M059J (cell line): ENCODE measurements at regions not wholly inside any gene's neighbourhood (a gene's known extent, or its start where the extent isn't known, plus 50 kb on each side); places are given as distances from the start of the nearest gene placed in this dataset.
A peak's percentile ranks its signal among the peaks of the same experiment; 100 is the strongest.
"Not testable (repeated sequence)": the region's sequence is repeated elsewhere in the genome, so short reads cannot be mapped to it uniquely, and the experiment has no call there.

Experiments used
- DNase-seq: peaks from one replicate; pipeline ENCODE4 v3.0.0-alpha.2; 2012; ENCODE audit warnings: low read depth

DNA sequence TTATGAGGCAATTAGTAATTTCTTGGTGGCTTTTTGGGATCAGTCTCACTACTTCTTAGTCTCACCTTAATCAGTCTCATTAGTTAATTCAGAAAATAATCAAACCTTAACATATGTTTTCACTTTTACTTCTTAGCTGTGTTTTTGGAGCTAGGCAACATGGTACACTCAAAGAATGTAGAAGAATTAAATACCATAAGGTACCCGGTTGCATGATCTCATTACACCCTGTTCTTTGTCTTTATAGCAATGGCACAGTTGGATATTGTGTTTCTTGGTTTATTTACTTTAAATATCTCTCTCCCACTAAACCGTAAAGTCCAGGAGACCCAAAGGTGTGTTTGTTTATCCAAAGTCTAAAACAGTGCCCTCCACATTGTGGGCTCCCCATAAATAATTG is 132.3 kb downstream of the TNFSF18 start:
- DNase-seq, result no peak

DNA sequence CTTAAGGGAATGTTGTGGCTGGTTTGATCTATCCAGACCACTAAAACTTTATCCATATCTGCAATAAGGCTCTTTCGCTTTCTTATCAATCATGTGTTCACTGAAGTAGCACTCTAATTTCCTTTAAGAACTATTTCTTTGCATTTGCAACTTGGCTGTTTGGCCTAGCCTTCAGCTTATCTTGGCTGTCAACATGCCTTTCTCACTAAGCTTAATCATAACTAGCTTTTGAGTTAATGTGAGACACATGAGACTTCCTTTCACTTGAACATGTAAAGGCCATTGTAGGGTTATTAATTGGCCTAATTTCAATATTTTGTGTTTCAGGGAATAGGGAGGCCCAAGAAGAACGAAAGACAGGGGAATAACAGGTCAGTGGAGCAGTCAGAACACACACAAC is 124.7 kb downstream of the TNFSF18 start:
- no peak for DNase-seq

DNA sequence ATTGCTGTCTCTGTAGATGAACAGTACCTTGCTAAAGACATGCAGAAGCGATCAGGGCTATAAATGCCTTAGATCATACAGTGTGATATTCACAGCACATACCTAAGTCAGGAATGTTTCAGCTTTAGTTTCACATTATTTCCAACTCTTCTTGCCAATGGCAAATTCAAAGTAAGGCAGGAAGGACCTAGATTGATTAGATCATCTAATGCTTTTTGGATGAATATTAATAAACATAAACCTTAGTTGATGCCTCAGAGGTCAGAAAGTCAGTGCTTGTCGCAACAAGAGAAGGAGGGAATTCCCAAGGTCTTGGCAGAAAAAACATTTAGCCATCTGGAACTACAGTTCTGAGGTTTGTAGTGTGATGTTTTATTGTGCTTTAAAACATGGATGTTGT is 122.3 kb downstream of the TNFSF18 start:
- DNase-seq, result peak; percentile 73

DNA sequence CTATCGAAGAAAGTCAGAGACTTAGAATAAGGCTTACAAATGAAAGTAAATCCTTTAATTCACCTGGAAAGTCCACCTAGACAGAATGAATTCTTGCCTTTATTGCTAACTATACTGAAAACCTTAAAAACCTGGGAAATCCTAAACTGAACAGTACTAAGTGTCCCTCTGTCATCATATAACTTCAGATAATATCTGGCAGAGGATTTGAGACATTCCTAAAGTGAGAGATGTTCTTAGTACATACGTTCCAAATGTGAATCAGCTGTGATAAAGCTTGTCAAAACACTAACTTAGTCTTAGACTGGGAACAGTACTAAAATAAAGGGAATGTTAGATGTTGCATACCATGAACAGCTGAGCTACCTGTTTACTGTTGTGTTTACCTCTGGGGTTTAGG is 121.7 kb downstream of the TNFSF18 start:
- DNase-seq, result no peak

DNA sequence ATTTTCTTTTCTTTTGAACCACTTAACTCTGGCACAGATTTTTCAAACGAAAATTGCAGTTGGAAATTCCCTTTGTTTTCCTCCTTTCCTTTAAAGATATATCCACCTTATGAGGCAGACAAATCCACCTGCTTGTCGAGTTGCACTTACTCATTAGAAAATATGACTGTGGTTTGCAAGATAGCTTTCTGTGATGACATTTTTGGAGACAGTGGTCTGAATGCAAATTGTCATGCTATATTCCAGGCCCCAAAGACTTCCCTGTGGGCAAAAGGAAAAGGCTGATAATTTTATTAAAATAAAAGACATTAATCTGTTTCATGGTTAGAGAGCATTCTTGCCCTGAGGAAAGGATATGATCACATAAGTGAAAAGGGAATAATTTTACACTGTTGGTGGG is 120.6 kb downstream of the TNFSF18 start:
- peak; percentile 57 for DNase-seq

DNA sequence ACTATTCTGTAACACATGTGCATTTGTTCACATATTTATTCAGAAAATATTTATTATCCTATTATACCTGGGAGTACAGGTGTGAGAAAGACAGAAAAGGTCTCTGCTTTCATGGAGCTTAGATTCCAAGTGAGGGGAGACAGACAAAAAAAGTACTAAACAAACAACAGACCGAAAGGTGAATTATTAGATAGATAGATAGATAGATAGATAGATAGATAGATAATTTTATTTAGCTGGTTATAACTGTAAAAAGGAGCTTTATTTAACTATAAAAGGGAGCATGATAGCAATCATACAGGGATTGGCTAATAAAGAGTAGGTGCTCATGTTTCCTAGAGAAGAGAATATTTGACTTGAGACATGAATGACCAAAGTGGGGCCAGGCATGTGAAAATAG is 119.4 kb downstream of the TNFSF18 start:
- no peak for DNase-seq

DNA sequence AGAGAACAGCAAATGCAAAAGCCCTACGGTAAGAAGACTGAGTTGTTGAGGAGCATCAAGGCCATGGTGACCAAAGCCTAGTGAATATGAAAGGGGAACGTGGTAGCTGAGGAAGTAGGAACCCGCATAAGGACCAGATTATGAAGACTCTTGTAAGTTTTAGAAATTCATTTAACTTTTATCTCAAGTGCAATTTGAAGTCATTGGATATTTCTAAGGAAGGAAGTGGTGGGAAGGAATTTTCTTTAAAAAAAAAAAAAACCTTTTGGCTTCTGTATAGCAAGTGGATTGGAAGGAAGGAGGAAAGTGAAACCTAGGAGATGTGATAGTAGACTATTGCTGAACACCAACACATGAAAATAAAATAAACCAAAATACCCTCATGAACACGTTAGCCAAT is 119.0 kb downstream of the TNFSF18 start:
- DNase-seq, result peak; percentile 53

DNA sequence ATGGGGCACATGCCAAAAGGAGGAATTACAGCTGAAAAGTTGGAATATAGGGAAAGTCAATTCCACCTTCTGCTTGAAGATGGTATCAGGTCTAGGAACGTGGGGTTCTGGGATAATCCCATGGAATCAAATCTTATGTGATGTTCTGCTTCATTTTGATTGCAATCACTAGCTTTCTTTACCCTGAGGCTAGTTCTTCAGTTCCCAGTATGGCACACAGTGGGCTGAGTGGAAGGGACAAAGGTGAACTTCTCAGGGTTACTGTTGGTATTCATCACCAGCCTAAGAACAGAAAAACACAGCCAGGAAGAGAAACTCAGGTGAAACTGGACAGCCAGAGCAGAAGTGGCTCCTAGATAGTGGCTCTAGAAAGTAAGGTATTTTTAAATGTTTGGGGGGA is 117.8 kb downstream of the TNFSF18 start:
- peak; percentile 82 for DNase-seq

DNA sequence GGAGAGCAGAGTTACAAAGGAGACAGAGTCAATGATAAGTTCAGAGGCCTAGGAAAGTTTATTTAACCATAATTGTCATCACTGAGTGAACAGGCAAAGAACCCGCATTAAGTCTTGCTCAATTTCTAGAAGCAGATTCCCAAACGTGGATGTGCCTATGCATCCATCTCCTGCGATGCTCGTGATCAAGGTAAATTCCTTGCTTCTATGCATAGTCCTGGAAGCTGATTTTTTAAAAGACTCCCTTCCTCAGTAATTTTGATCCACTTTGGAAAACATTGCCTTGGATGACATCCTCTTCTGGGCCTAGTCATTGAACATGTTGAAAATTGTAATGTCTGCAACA is 116.4 kb downstream of the TNFSF18 start:
- DNase-seq, result no peak

DNA sequence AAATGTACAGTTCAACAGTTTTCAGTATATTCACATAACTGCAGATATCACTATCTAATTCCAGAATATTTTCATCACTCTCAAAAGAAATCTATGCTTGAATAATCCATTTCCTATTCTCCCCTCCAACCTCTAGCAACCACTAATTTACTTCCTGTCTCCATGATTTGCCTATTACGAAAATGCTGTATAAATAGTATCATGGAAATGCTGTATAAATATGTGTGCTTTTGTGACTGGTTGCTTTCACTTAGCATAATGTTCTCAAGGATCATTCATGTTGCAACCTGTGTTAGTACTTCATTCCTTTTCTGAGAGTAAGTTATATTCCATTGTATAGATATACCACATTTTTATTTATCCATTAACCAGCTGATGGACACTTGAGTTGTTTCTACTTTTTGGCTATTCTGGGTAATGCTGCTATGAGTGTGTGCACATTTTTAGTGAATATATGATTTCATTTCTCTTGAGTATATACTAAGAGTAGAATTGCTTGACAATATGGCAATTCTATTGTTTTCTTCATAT is 115.6 kb downstream of the TNFSF18 start:
- DNase-seq, result peak; percentile 54

DNA sequence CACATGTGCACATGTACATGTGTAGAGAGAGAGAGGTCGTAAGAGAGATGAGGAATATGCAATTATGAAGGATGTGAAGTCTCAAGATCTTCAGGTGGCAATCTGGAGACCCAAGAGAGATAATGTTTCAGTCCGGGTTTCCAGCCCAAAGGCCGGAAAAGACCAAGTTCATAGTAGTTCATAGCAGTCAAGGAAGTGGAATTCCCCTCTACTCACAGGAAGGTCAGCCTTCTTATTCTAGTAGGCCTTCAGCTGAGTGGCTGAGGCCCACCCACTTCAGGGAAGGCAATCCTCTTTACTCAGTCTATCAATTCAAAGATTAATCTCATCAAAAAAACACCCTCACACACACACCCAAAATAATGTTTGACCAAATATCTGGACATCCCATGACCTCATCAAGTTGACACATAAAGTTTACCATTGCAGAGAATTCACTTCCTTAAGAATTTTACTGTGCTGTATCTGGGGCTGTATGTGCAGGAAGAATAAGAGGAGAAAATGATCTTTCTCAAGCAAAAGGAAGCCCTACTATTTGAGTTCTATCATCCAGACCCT is 114.6 kb downstream of the TNFSF18 start:
- DNase-seq, result no peak

DNA sequence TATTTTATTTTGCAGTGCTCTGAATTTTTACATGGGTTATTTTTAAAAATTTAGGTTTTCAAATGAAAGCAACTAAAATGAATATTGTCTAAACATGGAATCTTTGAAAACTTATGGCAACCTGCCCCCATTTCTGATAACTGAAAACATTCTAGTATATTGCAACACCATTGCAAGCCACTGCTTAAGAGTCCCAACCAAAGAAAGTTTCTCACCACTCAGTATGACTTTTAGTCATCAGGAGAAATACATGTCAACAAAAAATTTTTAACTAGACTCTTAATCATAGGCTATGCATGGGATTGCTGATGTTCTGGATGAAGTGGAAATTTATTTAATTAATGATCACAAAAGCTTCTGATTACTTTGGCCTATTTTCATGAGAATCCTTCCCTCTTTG is 112.1 kb downstream of the TNFSF18 start:
- peak; percentile 59 for DNase-seq

DNA sequence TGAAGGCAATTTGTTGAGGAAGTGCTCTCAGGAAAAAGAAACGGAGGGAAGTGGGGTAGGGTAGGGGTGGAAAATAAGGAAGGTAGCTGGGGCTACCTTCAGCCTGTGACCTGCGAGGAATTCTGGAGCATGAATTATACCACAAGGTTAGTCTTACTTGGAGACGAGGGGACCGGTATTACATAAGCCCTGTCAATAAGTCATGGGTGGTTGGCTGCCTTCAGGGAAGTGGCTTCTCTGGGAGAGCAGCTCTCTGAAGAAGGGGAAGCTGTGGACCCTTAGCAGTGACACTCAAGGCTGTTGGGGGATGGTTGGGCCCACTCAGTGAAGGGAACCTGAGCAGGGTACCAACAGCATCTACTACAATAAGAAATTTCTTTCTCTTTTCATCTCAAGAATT is 111.3 kb downstream of the TNFSF18 start:
- DNase-seq, result no peak

DNA sequence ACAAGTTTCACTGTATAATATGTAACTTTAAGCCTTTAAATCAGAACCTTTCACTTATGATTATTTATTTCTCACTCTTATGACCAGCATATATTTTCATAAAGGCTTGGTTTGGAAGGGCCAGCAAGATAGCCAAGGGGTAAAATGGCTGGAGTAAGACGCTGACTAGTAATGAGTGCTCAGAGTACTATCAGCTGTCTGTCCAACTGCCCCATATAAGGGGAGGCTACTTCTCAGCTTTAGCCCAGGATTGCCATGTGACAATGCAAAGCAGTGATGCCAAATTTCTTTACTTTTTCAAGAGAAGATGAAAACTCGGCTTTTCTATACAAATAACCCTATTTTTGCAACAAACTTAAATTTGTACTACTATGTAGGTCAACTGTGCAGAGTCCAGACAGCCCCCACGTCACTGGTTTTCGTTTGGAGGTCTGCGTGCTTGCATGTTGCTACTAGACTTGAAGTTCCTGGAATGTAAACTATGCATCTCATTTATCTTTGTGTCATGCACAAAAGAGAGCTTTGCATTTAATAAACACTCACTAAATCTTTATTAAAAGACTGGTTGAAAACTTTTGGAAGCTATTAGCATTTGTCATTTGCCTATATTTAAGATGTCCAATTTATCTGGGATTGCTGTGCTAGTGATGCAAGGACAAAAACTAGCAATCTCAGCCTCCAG is 110.4 kb downstream of the TNFSF18 start:
- DNase-seq, result peak; percentile 77

DNA sequence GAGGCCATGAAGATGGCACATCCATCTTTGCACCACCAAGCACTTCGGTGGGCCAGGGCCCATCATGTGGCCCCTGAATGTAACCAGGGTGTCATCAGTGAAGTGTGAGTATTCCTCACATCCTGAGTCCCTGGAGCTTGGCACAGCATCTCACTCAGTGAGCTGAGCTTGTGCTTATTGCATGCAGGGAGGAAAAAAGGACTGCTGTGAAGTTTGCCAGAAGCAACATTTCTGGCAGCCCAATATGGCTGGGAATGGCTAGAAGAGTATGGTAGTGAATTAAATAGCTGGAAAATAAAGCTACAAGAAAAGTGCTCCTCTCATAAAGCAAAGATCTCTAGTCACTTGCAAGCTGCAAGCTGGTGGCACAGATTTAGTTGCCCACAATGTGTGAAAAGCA is 109.3 kb downstream of the TNFSF18 start:
- DNase-seq, result no peak

DNA sequence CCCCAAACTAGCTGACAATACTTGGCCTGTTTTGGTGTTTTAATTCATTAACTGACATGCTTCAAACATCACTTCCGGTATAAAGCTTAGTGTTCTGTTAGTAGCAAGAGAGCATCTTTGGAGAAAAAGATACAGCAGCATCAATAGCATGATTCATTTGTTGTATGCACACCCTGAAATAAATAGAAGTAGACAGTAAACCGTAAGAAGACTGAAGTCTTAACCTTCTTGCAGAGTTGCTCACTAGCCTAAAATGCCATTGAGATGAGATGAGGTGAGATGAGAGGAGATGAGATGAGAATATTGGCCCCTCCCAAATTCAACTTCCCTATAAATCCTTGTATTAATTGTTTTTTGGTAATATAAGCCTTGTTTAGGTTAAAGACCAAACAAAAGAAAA is 108.8 kb downstream of the TNFSF18 start:
- peak; percentile 40 for DNase-seq

DNA sequence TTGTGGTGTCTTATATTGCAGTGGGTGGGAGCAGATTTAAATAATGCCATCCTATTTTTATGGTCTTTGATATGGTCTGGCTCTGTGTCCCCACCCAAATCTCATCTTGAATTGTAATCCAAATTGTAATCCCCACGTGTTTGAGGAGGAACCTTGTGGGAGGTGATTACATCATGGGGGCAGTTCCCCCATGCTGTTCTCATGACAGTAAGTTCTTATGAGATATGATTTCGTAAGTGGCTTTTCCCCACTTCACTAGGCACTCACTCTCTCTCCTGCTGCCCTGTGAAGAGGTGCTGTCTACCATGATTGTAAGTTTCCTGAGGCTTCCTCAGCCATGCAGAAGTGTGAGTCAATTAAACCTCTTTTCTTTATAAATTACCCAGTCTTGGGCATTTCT is 107.6 kb downstream of the TNFSF18 start:
- not testable (repeated sequence) for DNase-seq

DNA sequence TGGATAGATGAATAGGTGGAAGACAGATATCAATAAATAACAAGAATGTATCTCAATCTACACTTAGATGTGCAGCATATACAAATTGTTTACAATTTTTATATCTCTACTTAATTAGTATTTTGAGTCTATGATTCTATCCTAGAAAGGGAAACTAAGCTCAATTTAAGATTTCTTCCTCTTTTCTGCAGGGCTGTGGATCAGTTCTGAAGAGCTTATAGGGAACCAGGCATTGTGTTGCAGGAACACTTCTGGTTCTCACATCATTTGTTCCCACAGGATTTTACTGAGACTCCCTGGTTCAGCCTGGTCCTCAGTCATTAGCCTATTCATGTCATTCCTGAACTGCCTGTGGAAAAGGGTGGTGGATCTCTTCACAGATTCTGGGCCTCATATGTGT is 105.8 kb downstream of the TNFSF18 start:
- no peak for DNase-seq

DNA sequence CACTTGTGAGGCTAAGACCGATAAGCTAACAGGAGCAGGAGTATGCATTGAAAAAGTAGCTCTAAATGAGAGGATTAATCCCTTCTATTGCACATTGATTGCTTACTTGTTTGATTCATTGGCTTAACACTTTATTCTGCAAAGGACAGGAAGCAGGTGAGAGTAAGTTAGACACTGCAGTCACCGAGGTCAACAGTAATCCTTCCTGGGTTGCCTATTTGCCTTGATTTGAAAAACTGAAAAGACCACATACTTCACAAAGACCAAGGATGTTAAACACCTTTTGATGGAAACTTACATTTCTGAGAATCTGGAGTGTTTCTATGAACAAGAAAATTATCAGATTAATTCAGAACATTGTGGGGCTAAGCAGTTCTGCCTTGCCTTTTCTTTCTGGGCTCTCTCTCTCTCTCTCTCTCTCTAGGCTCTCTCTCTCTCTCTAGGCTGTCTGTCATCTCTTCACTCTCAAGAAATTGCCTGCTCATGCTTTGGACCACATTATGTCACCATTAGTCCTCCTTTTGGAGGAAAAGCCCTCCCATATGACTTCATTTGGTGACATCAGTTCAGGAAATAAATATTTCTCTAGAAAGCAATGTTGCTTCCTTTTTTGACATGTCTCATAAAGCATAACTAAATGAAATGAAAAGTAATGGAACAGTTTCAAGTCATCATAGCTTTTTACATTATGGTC is 103.8 kb downstream of the TNFSF18 start:
- DNase-seq, result peak; percentile 79

DNA sequence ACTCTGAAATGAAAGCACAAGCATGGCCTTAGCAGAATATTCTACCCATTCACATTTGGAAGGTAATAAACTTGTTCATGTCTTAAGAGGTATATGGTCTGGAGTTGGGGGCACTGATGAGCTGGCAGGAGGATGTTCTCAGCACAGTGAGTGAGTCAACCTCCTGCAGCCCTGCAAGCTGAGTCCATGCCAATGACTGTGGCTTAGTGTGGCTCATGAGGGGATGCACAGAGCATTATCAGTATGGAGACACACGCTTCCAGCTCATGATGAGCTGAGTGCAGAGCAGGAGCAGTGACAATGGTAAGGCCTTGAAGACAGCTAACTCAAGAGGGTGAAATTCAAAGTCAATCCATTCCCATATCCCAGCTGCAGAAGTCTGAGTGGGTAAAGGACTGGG is 102.3 kb downstream of the TNFSF18 start:
- DNase-seq, result peak; percentile 95

DNA sequence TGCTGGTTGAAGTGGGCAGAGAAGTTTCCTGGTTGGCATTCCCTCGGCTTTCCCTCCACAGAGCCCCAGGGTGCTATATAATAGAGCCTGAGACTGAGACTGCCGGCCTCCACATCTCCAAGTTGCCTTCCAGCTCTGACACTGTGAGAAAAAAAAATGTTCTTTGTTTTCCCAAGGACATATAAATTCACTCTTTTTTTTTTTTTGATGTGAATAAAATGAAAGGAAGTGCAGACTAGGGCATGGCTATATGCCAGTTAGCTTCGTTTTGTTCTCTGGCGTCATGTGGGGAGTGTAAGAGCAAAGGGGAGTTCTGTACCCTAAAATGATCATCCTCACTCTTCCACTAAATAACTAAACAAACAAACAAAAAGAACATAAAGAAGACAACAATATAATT is 101.6 kb downstream of the TNFSF18 start:
- DNase-seq, result no peak

DNA sequence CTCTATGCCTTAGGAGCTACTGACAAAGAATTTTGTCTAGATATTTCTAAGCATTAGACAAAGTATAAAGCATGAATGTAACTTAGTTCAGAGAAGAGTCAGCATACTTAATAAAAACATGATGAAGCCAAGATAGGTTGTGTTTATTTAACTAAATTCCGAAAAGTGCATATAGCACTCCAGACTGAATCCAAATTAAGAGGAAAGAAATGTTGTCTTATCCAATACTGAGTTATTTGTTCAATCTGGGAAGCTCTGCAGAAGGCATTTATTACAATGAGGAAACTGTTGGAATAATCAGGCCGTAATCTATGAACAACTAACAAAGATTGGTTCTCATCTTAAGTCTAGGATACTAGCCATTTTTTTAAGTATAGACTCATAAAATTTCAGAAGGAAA is 100.2 kb downstream of the TNFSF18 start:
- no peak for DNase-seq

DNA sequence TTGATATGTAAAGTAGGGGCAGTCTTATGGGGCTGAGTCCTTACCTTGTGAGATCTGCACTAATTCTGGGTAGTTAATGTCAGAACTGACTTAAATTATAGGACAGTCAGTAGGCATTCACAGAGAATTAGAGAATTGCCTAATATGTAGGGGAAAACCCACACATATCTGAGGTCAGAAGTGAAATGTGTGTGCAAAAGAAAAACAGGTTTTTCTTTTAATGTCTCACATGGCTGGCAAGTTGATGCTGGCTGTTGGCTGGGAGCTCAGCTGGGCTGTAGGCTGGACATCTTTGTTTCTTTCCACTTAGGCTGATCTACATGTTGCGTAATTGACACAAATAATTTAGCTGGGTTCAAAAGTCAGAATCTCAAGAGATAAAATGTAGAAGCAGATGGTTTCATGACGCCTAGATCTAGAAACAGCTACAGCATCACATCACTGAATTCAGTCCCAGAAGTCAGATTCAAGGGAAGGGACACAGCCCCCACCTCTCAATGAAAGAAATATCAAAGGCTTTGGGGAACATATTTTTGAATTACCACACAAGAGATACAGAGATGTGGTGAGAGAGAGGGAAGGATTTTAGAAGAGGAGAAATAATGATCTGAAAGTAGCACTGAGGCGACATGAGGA is 98.9 kb downstream of the TNFSF18 start:
- peak; percentile 54 for DNase-seq
